ENCODE measurements at regions not wholly inside any gene's neighbourhood (a gene's known extent, or its start where the extent isn't known, plus 50 kb on each side); places are given as distances from the start of the nearest gene placed in this dataset.

- DNase-seq (ENCODE audit: low spot score), result no peak
These were observed 311.0 kb downstream of the CENPC start for GRCh38 chr4:67234296-67234695.

- DNase-seq (ENCODE audit: low spot score), result no peak
These were observed 316.2 kb downstream of the CENPC start for GRCh38 chr4:67229148-67229547.

- DNase-seq (ENCODE audit: low spot score), result no peak
These were observed 324.4 kb downstream of the CENPC start for GRCh38 chr4:67220861-67221260.

- DNase-seq (ENCODE audit: low spot score), result no peak
These were observed 326.4 kb downstream of the CENPC start for GRCh38 chr4:67218883-67219282.

- DNase-seq (ENCODE audit: low spot score), result no peak
These were observed 337.3 kb downstream of the CENPC start for GRCh38 chr4:67207941-67208441.

- DNase-seq (ENCODE audit: low spot score), result no peak
These were observed 340.9 kb downstream of the CENPC start for GRCh38 chr4:67204441-67204840.

GRCh38 chr4:67201334-67201733 is 344.0 kb downstream of the CENPC start:
- DNase-seq (ENCODE audit: low spot score), result no peak

- no peak for DNase-seq (ENCODE audit: low spot score)
These were observed 346.6 kb downstream of the CENPC start for GRCh38 chr4:67198727-67199126.

- no peak for DNase-seq (ENCODE audit: low spot score)
These were observed 377.5 kb downstream of the CENPC start for GRCh38 chr4:67167849-67168248.

GRCh38 chr4:67162690-67163089 is 382.6 kb downstream of the CENPC start:
- DNase-seq (ENCODE audit: low spot score), result no peak

GRCh38 chr4:67161311-67161710 is 384.0 kb downstream of the CENPC start:
- no peak for DNase-seq (ENCODE audit: low spot score)

GRCh38 chr4:67160394-67160793 is 384.9 kb downstream of the CENPC start:
- no peak for DNase-seq (ENCODE audit: low spot score)

- DNase-seq (ENCODE audit: low spot score), result no peak
These were observed 386.6 kb downstream of the CENPC start for GRCh38 chr4:67158666-67159065.

- no peak for DNase-seq (ENCODE audit: low spot score)
These were observed 392.3 kb downstream of the CENPC start for GRCh38 chr4:67152976-67153375.

- DNase-seq (ENCODE audit: low spot score), result no peak
These were observed 393.6 kb downstream of the CENPC start for GRCh38 chr4:67151376-67152343.

GRCh38 chr4:67141586-67141985 is 403.7 kb downstream of the CENPC start:
- DNase-seq (ENCODE audit: low spot score), result no peak

GRCh38 chr4:67134616-67135015 is 410.7 kb downstream of the CENPC start:
- no peak for DNase-seq (ENCODE audit: low spot score)

GRCh38 chr4:67133162-67133561 is 412.1 kb downstream of the CENPC start:
- no peak for DNase-seq (ENCODE audit: low spot score)

GRCh38 chr4:67131224-67131623 is 414.1 kb downstream of the CENPC start:
- no peak for DNase-seq (ENCODE audit: low spot score)

- DNase-seq (ENCODE audit: low spot score), result no peak
These were observed 414.9 kb downstream of the CENPC start for GRCh38 chr4:67130411-67130810.

GRCh38 chr4:67126570-67126969 is 418.7 kb downstream of the CENPC start:
- DNase-seq (ENCODE audit: low spot score), result no peak

GRCh38 chr4:67125636-67126514 is 419.4 kb downstream of the CENPC start:
- no peak for DNase-seq (ENCODE audit: low spot score)

- no peak for DNase-seq (ENCODE audit: low spot score)
These were observed 420.6 kb downstream of the CENPC start for GRCh38 chr4:67124716-67125115.
